ENCODE measurements at regions not wholly inside any gene's neighbourhood (a gene's known extent, or its start where the extent isn't known, plus 50 kb on each side); places are given as distances from the start of the nearest gene placed in this dataset.

- H3K9me3 Mint-ChIP-seq: peaks cover 0 to 10% (median 0%) of the 10 kb centered on the region in 3 donors
- no peak overlapping the region for H3K27ac Mint-ChIP-seq
- H3K27me3 Mint-ChIP-seq: no peaks in the 10 kb centered on the region
- H3K4me1 Mint-ChIP-seq: no peaks in the 10 kb centered on the region
- H3K4me3 Mint-ChIP-seq: no peak overlapping the region
- H3K36me3 Mint-ChIP-seq: no peaks in the 10 kb centered on the region
Observed at GRCh38 chr13:92938486-92939020, 288.1 kb upstream of the GPC6 start.

DNA sequence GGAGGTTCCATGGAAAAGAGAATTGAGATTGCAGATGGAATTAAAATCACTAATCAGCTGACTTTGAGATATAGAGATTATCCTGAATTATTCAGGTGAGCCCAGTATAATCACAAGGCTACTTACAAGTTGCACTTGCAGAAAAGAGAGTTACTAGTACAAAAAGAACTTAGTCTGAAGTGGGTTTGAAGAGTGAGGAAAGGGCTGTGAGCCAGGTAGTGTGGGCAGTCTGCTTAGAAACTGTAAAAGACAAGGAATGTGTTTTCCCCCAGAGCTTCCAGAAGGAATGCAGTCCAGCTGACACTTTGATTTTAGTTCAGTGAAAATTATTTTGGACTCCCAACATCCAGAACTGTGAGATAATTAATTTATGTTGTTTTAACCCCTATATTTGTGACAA, 285.4 kb upstream of the GPC6 start:
- Mint-ChIP-seq H3K27ac (no peak overlapping the region), H3K4me1 (no peaks in the 10 kb centered on the region), H3K27me3 (no peaks in the 10 kb centered on the region), H3K36me3 (no peaks in the 10 kb centered on the region), H3K9me3 (peaks cover 0 to 10% (median 0%) of the 10 kb centered on the region in 3 donors), H3K4me3 (no peak overlapping the region)

DNA sequence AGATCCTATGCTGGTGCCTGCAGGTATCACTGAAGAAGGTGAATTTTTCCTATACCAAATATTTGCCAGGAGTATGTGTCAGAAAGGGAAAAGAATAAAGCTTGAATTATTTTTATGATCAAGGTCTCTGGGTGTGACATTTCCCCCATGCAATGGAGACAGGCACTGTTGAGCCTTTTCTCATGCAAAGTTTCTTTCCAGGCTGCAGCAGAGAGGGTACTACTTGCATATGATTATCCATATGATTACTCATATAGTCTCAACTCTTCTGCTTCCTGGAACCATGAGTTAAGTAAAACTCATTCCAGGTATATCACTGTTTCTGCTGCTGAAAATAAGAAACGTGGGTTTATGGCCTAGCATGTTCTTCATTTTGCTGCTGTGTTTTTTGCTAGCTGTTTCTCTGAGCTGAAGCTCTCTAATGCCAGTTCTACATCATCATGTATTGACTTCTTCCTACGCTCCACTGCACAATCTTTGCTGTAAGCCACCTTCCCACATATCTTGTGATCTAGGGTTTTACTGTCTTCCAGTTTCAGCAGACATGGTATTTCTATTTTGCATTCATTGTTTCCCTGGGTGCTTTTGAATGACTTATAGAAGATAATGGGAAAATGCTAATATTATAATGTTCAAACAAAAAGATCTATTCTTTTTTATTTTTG, 278.7 kb upstream of the GPC6 start:
- Mint-ChIP-seq H3K27ac (no peak overlapping the region), H3K27me3 (no peaks in the 10 kb centered on the region), H3K9me3 (peaks cover 0 to 8% (median 1%) of the 10 kb centered on the region in 3 donors), H3K4me3 (no peak overlapping the region), H3K36me3 (no peaks in the 10 kb centered on the region), H3K4me1 (no peaks in the 10 kb centered on the region)

- H3K36me3 Mint-ChIP-seq: no peaks in the 10 kb centered on the region
- no peak overlapping the region for H3K27ac Mint-ChIP-seq
- H3K4me3 Mint-ChIP-seq: no peak overlapping the region
- no peaks in the 10 kb centered on the region for H3K4me1 Mint-ChIP-seq
- no peaks in the 10 kb centered on the region for H3K27me3 Mint-ChIP-seq
- H3K9me3 Mint-ChIP-seq: peaks cover 1 to 11% (median 5%) of the 10 kb centered on the region in 3 donors
Observed at GRCh38 chr13:92950771-92951170, 275.8 kb upstream of the GPC6 start.

DNA sequence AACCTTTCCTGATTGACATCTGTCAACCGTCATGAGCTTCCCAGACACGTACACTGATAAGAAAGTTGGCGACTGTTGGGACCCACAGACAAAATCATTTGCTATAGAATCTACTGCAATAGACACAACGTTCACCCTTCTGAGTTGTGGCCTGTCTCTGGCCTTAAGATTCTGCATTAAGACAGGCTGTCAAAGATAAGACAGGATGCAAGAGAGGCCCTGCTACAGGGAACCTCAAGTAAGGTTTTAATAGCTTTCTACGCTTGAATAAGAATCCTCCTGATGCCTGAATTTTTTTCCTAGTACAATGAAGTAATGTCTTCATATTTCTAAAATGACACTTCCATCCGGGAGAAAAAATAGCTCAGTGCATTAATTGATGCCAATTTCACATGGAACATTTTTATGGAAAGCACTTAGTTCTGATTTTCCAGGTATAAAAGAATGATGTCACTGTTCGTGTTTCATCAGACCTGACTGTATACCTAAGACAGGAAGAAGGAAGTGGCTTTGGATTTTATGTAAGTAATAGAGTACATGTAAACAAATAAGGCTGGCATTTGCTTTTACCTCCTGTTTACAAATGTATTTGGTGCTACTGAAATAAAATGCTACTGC, 275.2 kb upstream of the GPC6 start:
- peaks cover 1 to 12% (median 5%) of the 10 kb centered on the region in 3 donors for H3K9me3 Mint-ChIP-seq
- no peaks in the 10 kb centered on the region for H3K36me3 Mint-ChIP-seq
- H3K27ac Mint-ChIP-seq: no peak overlapping the region
- no peak overlapping the region for H3K4me3 Mint-ChIP-seq
- H3K4me1 Mint-ChIP-seq: no peaks in the 10 kb centered on the region
- H3K27me3 Mint-ChIP-seq: no peaks in the 10 kb centered on the region

GRCh38 chr13:92952161-92952560, 274.4 kb upstream of the GPC6 start:
- no peaks in the 10 kb centered on the region for H3K36me3 Mint-ChIP-seq
- no peak overlapping the region for H3K4me3 Mint-ChIP-seq
- no peaks in the 10 kb centered on the region for H3K27me3 Mint-ChIP-seq
- peaks cover 5 to 9% (median 5%) of the 10 kb centered on the region in 3 donors for H3K9me3 Mint-ChIP-seq
- H3K4me1 Mint-ChIP-seq: no peaks in the 10 kb centered on the region
- H3K27ac Mint-ChIP-seq: no peak overlapping the region

DNA sequence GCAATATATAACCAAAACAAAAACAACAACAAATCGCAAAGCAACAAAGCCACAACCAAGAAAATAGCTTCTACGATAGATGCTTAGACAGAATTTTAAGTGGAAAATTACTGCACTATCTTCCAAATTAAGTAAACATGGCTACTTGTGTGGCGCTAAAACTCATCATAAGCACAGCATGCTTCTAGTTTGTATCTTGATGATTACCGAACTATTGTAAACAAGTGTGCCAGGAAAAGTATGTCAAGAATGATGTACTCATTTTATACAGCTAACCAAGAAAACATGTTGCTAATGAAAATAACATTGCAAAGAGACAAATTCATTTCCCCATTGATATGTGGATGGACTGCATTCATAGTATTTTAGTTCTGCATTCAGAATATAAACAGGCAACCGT, 271.9 kb upstream of the GPC6 start:
- no peaks in the 10 kb centered on the region for H3K36me3 Mint-ChIP-seq
- H3K4me1 Mint-ChIP-seq: no peaks in the 10 kb centered on the region
- H3K27ac Mint-ChIP-seq: no peak overlapping the region
- H3K4me3 Mint-ChIP-seq: no peak overlapping the region
- H3K9me3 Mint-ChIP-seq: peaks cover 7 to 15% (median 8%) of the 10 kb centered on the region in 3 donors
- no peaks in the 10 kb centered on the region for H3K27me3 Mint-ChIP-seq

DNA sequence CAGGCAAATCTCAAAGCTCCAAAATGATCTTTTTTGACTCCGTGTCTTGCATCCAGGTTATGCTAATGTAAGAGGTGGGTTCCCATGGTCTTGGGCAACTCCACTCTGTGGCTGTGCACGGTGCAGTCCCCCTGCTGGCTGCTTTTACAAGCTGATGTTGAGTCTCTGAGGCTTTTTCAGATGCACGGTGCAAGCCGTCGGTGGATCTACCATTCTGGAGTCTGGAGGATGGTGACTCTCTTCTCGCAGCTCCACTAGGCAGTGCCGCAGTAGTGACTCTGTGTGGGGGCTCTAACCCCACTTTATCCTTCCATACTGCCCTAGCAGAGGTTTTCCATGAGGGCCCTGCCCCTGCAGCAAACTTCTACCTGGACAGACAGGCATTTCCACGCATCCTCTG, 266.8 kb upstream of the GPC6 start:
- Mint-ChIP-seq H3K9me3 (peaks cover 9 to 16% (median 11%) of the 10 kb centered on the region in 3 donors), H3K4me1 (no peaks in the 10 kb centered on the region), H3K27me3 (no peaks in the 10 kb centered on the region), H3K27ac (no peak overlapping the region), H3K4me3 (no peak overlapping the region), H3K36me3 (no peaks in the 10 kb centered on the region)

DNA sequence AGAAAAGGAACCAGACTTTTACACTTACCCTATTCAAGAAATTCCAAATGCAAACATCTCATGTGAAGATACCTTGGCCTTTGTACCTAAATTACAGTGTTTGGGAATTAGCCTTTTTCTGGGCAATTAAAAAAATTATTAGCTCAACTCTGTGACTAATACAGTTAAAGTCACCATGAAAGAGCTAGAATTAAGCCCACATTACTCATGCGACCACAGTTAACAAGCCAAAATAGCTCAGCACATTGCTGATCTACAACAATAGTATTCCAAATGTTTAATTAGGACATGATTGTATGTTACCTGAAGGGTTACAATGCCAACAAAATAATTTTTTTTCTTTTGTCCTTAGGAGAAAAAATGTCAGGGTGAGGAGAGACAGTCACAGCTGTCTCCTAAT, 263.6 kb upstream of the GPC6 start:
- H3K36me3 Mint-ChIP-seq: no peaks in the 10 kb centered on the region
- H3K4me3 Mint-ChIP-seq: no peak overlapping the region
- H3K27ac Mint-ChIP-seq: no peak overlapping the region
- H3K4me1 Mint-ChIP-seq: no peaks in the 10 kb centered on the region
- H3K27me3 Mint-ChIP-seq: no peaks in the 10 kb centered on the region
- H3K9me3 Mint-ChIP-seq: peaks cover 5 to 11% (median 6%) of the 10 kb centered on the region in 3 donors

- Mint-ChIP-seq H3K9me3 (peaks cover 2 to 5% (median 4%) of the 10 kb centered on the region in 3 donors), H3K4me3 (no peak overlapping the region), H3K27me3 (no peaks in the 10 kb centered on the region), H3K36me3 (no peaks in the 10 kb centered on the region), H3K27ac (no peak overlapping the region), H3K4me1 (no peaks in the 10 kb centered on the region)
Observed at GRCh38 chr13:92966341-92966740, 260.3 kb upstream of the GPC6 start.

GRCh38 chr13:92966900-92967299, 259.7 kb upstream of the GPC6 start:
- H3K36me3 Mint-ChIP-seq: no peaks in the 10 kb centered on the region
- no peaks in the 10 kb centered on the region for H3K4me1 Mint-ChIP-seq
- peaks cover 0 to 5% (median 3%) of the 10 kb centered on the region in 3 donors for H3K9me3 Mint-ChIP-seq
- H3K27ac Mint-ChIP-seq: no peak overlapping the region
- H3K4me3 Mint-ChIP-seq: no peak overlapping the region
- no peaks in the 10 kb centered on the region for H3K27me3 Mint-ChIP-seq

GRCh38 chr13:92967923-92968322, 258.7 kb upstream of the GPC6 start:
- H3K36me3 Mint-ChIP-seq: no peaks in the 10 kb centered on the region
- H3K9me3 Mint-ChIP-seq: peaks cover 0 to 3% (median 3%) of the 10 kb centered on the region in 3 donors
- no peaks in the 10 kb centered on the region for H3K4me1 Mint-ChIP-seq
- H3K27ac Mint-ChIP-seq: no peak overlapping the region
- H3K4me3 Mint-ChIP-seq: no peak overlapping the region
- H3K27me3 Mint-ChIP-seq: no peaks in the 10 kb centered on the region

DNA sequence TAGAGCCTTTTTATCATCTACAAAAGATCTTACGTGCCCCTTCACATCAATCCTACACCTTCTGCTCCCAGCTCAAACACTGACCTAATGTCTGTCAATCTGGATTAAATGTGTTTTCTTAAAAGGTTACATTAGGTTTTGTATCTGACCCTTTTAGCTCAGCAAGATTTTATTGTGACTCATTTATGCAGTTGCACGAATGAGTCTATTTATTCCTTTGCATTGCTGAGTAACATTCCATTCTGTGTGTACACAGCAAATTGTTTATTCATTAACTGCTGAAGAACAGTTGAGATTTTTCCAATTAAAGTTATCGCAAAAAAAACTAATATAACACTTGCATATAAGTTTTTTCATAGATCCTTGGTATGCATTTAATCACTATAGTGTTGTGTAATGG, 253.9 kb upstream of the GPC6 start:
- H3K4me3 Mint-ChIP-seq: no peak overlapping the region
- H3K27ac Mint-ChIP-seq: no peak overlapping the region
- H3K27me3 Mint-ChIP-seq: no peaks in the 10 kb centered on the region
- H3K36me3 Mint-ChIP-seq: no peaks in the 10 kb centered on the region
- H3K4me1 Mint-ChIP-seq: no peaks in the 10 kb centered on the region
- peaks cover 3 to 6% (median 3%) of the 10 kb centered on the region in 3 donors for H3K9me3 Mint-ChIP-seq

GRCh38 chr13:92974905-92975429, 251.6 kb upstream of the GPC6 start:
- Mint-ChIP-seq H3K27ac (no peak overlapping the region), H3K9me3 (peaks cover 3 to 8% (median 3%) of the 10 kb centered on the region in 3 donors), H3K4me3 (no peak overlapping the region), H3K36me3 (no peaks in the 10 kb centered on the region), H3K27me3 (no peaks in the 10 kb centered on the region), H3K4me1 (no peaks in the 10 kb centered on the region)

DNA sequence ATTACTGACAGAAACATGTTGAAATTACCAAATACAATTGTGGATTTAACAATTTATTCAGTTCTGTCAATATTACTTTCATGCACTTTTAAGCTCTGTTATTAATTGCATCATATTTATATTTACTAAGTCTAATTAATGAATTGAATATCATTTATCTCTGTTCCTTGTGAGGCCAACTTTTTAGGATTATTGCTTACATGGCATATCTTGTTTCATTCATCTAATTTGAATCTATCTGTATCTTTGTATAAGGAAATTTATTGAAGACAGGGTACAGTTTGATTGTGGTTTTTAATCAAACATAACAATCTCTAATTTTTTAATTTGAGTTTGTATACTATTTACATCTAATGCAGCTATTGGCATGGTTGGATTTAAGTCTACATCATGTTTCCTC, 249.9 kb upstream of the GPC6 start:
- peaks cover 3 to 8% (median 6%) of the 10 kb centered on the region in 3 donors for H3K9me3 Mint-ChIP-seq
- no peaks in the 10 kb centered on the region for H3K27me3 Mint-ChIP-seq
- no peak overlapping the region for H3K4me3 Mint-ChIP-seq
- H3K36me3 Mint-ChIP-seq: no peaks in the 10 kb centered on the region
- H3K4me1 Mint-ChIP-seq: no peaks in the 10 kb centered on the region
- H3K27ac Mint-ChIP-seq: no peak overlapping the region

DNA sequence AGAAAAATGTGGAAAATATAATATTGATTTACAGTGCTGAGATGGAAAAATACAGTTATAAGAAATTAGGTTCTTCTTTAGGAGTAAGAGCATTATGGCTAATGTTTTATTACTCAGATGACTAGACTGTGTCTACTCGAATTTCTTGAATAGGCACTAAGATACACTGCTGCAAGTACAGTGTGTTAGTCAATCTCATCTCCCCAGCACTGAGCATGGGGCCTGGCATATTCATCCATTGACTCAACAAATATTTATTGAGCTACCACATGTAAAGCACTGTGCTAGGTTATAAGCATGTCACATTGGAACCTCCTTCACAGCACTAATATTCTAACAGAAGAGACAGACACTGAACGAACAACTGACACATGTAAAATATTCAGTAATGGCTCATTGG, 242.5 kb upstream of the GPC6 start:
- Mint-ChIP-seq H3K27me3 (no peaks in the 10 kb centered on the region), H3K36me3 (no peaks in the 10 kb centered on the region), H3K4me3 (no peak overlapping the region), H3K27ac (no peak overlapping the region), H3K4me1 (no peaks in the 10 kb centered on the region), H3K9me3 (peaks cover 4 to 5% (median 5%) of the 10 kb centered on the region in 3 donors)
